HG03095 (cell line): ENCODE measurements at regions not wholly inside any gene's neighbourhood (a gene's known extent, or its start where the extent isn't known, plus 50 kb on each side); places are given as distances from the start of the nearest gene placed in this dataset.

Source experiments
- ATAC-seq: cut with Tn5 transposase; IDR thresholded peaks from one replicate; pipeline ENCODE4 v1.9.1; 2021; ENCODE audit warnings: moderate library complexity; ENCODE audit not compliant: unreplicated experiment

GRCh38 chr22:48748113-48748859 lies 1079.4 kb downstream of the BRD1 start:
- ATAC-seq = no peak

GRCh38 chr22:48746789-48747425 lies 1080.8 kb downstream of the BRD1 start:
- no peak for ATAC-seq

GRCh38 chr22:48745842-48746788 lies 1081.6 kb downstream of the BRD1 start:
- no peak for ATAC-seq

GRCh38 chr22:48744967-48745841 lies 1082.5 kb downstream of the BRD1 start:
- ATAC-seq = no peak

- ATAC-seq = no peak
Measured at GRCh38 chr22:48744283-48744641, 1083.4 kb downstream of the BRD1 start.

GRCh38 chr22:48743601-48744282 lies 1083.9 kb downstream of the BRD1 start:
- no peak for ATAC-seq

GRCh38 chr22:48742556-48743343 lies 1084.9 kb downstream of the BRD1 start:
- no peak for ATAC-seq

- no peak for ATAC-seq
Measured at GRCh38 chr22:48742191-48742555, 1085.5 kb downstream of the BRD1 start.

GRCh38 chr22:48741540-48741939 lies 1086.1 kb downstream of the BRD1 start:
- no peak for ATAC-seq

- no peak for ATAC-seq
Measured at GRCh38 chr22:48740731-48741405, 1086.8 kb downstream of the BRD1 start.

GRCh38 chr22:48740086-48740730 lies 1087.5 kb downstream of the BRD1 start:
- ATAC-seq = no peak

- ATAC-seq = no peak
Measured at GRCh38 chr22:48739348-48740085, 1088.2 kb downstream of the BRD1 start.

- no peak for ATAC-seq
Measured at GRCh38 chr22:48738204-48738980, 1089.3 kb downstream of the BRD1 start.

GRCh38 chr22:48737461-48738203 lies 1090.0 kb downstream of the BRD1 start:
- no peak for ATAC-seq

- ATAC-seq = no peak
Measured at GRCh38 chr22:48736593-48737460, 1090.8 kb downstream of the BRD1 start.
